PC-9 (cell line): ENCODE measurements at regions not wholly inside any gene's neighbourhood (a gene's known extent, or its start where the extent isn't known, plus 50 kb on each side); places are given as distances from the start of the nearest gene placed in this dataset.

Experiments used
- EZH2 ChIP-seq: fragments of 200-600 bp; sonication (generic); IDR thresholded peaks from 2 replicates; pipeline ENCODE4 v1.8.0; 2017; ENCODE audit warnings: antibody characterized with exemption, low read depth
- TF ChIP-seq, protein P1 (sequence below): fragments of 200-600 bp; sonication (generic); conservative IDR thresholded peaks from 2 replicates; pipeline ENCODE4 v1.6.1; 2017; ENCODE audit warnings: mixed run types, antibody characterized with exemption, mild to moderate bottlenecking, moderate library complexity

GRCh38 chr5:110167384-110167783 lies 477.7 kb downstream of the MAN2A1 start:
- TF ChIP-seq, protein P1, sequence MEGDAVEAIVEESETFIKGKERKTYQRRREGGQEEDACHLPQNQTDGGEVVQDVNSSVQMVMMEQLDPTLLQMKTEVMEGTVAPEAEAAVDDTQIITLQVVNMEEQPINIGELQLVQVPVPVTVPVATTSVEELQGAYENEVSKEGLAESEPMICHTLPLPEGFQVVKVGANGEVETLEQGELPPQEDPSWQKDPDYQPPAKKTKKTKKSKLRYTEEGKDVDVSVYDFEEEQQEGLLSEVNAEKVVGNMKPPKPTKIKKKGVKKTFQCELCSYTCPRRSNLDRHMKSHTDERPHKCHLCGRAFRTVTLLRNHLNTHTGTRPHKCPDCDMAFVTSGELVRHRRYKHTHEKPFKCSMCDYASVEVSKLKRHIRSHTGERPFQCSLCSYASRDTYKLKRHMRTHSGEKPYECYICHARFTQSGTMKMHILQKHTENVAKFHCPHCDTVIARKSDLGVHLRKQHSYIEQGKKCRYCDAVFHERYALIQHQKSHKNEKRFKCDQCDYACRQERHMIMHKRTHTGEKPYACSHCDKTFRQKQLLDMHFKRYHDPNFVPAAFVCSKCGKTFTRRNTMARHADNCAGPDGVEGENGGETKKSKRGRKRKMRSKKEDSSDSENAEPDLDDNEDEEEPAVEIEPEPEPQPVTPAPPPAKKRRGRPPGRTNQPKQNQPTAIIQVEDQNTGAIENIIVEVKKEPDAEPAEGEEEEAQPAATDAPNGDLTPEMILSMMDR, result no peak
- TF ChIP-seq EZH2, result no peak
